ENCODE measurements at regions not wholly inside any gene's neighbourhood (a gene's known extent, or its start where the extent isn't known, plus 50 kb on each side); places are given as distances from the start of the nearest gene placed in this dataset.

- no peak for TF ChIP-seq CTCF (IDR thresholded peaks at IDR 0.05)
- TF ChIP-seq POLR2AphosphoS5 (IDR thresholded peaks at IDR 0.05): no peak
Observed at GRCh38 chr2:193973781-193974180, 1683.2 kb upstream of the SLC39A10 start.

All from suprapubic skin (tissue), 3 donors.